GM12874 (cell line): ENCODE measurements at regions not wholly inside any gene's neighbourhood (a gene's known extent, or its start where the extent isn't known, plus 50 kb on each side); places are given as distances from the start of the nearest gene placed in this dataset.

Source experiments
- CTCF ChIP-seq: IDR thresholded peaks from 2 replicates; pipeline ENCODE4 v1.5.1; 2011; ENCODE audit warnings: low read depth, mild to moderate bottlenecking, control low read depth, low read length, moderate library complexity; ENCODE audit not compliant: insufficient read depth

- TF ChIP-seq CTCF = no peak
Measured at GRCh38 chr3:126264952-126265351, 84.6 kb upstream of the ALDH1L1 start.

- TF ChIP-seq CTCF = no peak
Measured at GRCh38 chr3:126264381-126264780, 84.0 kb upstream of the ALDH1L1 start.

GRCh38 chr3:126263971-126264370, 83.6 kb upstream of the ALDH1L1 start:
- no peak for TF ChIP-seq CTCF

GRCh38 chr3:126263539-126263938, 83.2 kb upstream of the ALDH1L1 start:
- TF ChIP-seq CTCF = no peak

GRCh38 chr3:126262227-126262626, 81.8 kb upstream of the ALDH1L1 start:
- TF ChIP-seq CTCF = no peak

GRCh38 chr3:126261037-126261436, 80.7 kb upstream of the ALDH1L1 start:
- TF ChIP-seq CTCF = no peak

- TF ChIP-seq CTCF = peak; percentile 35; the same call in 1 of the 2 replicates
Measured at GRCh38 chr3:126259411-126260391, 79.3 kb upstream of the ALDH1L1 start.
